Parathyroid adenoma (tissue), 2 donors: ENCODE measurements at regions not wholly inside any gene's neighbourhood (a gene's known extent, or its start where the extent isn't known, plus 50 kb on each side); places are given as distances from the start of the nearest gene placed in this dataset.

Experiments
- H2AFZ ChIP-seq: fragments of 300-600 bp; sonication (generic); one replicate; pipeline ENCODE4 v1.7.0; 2017; ENCODE audit warnings: antibody characterized with exemption, mild to moderate bottlenecking
- H3K27ac ChIP-seq: fragments of 300-600 bp; sonication (generic); one replicate; pipeline ENCODE4 v1.7.0; 2017
- H3K27me3 ChIP-seq: fragments of 300-600 bp; sonication (generic); one replicate; pipeline ENCODE4 v1.7.0; 2017; ENCODE audit warnings: low read length; ENCODE audit not compliant: control insufficient read depth, insufficient read depth
- H3K36me3 ChIP-seq: fragments of 300-600 bp; sonication (generic); one replicate; pipeline ENCODE4 v1.7.0; 2017; ENCODE audit warnings: low read length; ENCODE audit not compliant: control insufficient read depth, insufficient read depth
- H3K4me1 ChIP-seq: fragments of 300-600 bp; sonication (generic); one replicate; pipeline ENCODE4 v1.7.0; 2017; ENCODE audit warnings: control low read depth
- H3K4me2 ChIP-seq: fragments of 300-600 bp; sonication (generic); one replicate; pipeline ENCODE4 v1.7.0; 2017; ENCODE audit warnings: low read length
- H3K4me3 ChIP-seq: fragments of 300-600 bp; sonication (generic); one replicate; pipeline ENCODE4 v1.7.0; 2017; ENCODE audit warnings: low read depth, low read length
- H3K79me2 ChIP-seq: fragments of 300-600 bp; sonication (generic); one replicate; pipeline ENCODE4 v1.7.0; 2017; ENCODE audit warnings: control low read depth
- H3K9ac ChIP-seq: fragments of 300-600 bp; sonication (generic); one replicate; pipeline ENCODE4 v1.7.0; 2017; ENCODE audit warnings: mild to moderate bottlenecking
- H3K9me3 ChIP-seq: fragments of 300-600 bp; sonication (generic); one replicate; pipeline ENCODE4 v1.7.0; 2017; ENCODE audit warnings: low read length; ENCODE audit not compliant: control insufficient read depth
- CTCF ChIP-seq: fragments of 300-600 bp; sonication (generic); IDR thresholded peaks from one replicate; pipeline ENCODE4 v1.7.0; 2017; ENCODE audit warnings: antibody characterized with exemption, mild to moderate bottlenecking
- donor health status: primary hyperparathyroidism.

GRCh38 chr4:110876866-110877265 is 254.0 kb upstream of the PITX2 start:
- no peak overlapping the region for H3K27ac ChIP-seq
- no peaks in the 10 kb centered on the region for H3K27me3 ChIP-seq
- H3K4me1 ChIP-seq: no peaks in the 10 kb centered on the region
- no peak overlapping the region for H3K4me3 ChIP-seq
- H3K79me2 ChIP-seq: no peaks in the 10 kb centered on the region
- H2AFZ ChIP-seq: no peak overlapping the region
- H3K9ac ChIP-seq: no peak overlapping the region
- H3K9me3 ChIP-seq: no peaks in the 10 kb centered on the region
- no peak overlapping the region for H3K4me2 ChIP-seq
- no peaks in the 10 kb centered on the region for H3K36me3 ChIP-seq
- TF ChIP-seq CTCF: no peak

GRCh38 chr4:110877778-110878370 is 255.0 kb upstream of the PITX2 start:
- Histone ChIP-seq H3K4me3 (no peak overlapping the region), H3K79me2 (no peaks in the 10 kb centered on the region), H3K36me3 (no peaks in the 10 kb centered on the region), H3K4me2 (no peak overlapping the region), H3K27ac (no peak overlapping the region), H3K27me3 (no peaks in the 10 kb centered on the region), H3K9me3 (no peaks in the 10 kb centered on the region), H3K9ac (no peak overlapping the region), H3K4me1 (no peaks in the 10 kb centered on the region), H2AFZ (no peak overlapping the region)
- TF ChIP-seq CTCF: no peak

GRCh38 chr4:110878413-110878812 is 255.5 kb upstream of the PITX2 start:
- Histone ChIP-seq H3K27me3 (no peaks in the 10 kb centered on the region), H3K9me3 (no peaks in the 10 kb centered on the region), H3K79me2 (no peaks in the 10 kb centered on the region), H3K4me3 (no peak overlapping the region), H3K27ac (no peak overlapping the region), H2AFZ (no peak overlapping the region), H3K36me3 (no peaks in the 10 kb centered on the region), H3K9ac (no peak overlapping the region), H3K4me1 (no peaks in the 10 kb centered on the region), H3K4me2 (no peak overlapping the region)
- no peak for TF ChIP-seq CTCF

- Histone ChIP-seq H2AFZ (no peak overlapping the region), H3K36me3 (no peaks in the 10 kb centered on the region), H3K27me3 (no peaks in the 10 kb centered on the region), H3K27ac (no peak overlapping the region), H3K4me1 (no peaks in the 10 kb centered on the region), H3K9ac (no peak overlapping the region), H3K79me2 (no peaks in the 10 kb centered on the region), H3K4me3 (no peak overlapping the region), H3K9me3 (no peaks in the 10 kb centered on the region), H3K4me2 (no peak overlapping the region)
- TF ChIP-seq CTCF: no peak
Observed at GRCh38 chr4:110878956-110879355, 256.1 kb upstream of the PITX2 start.

GRCh38 chr4:110886270-110886669 is 263.4 kb upstream of the PITX2 start:
- Histone ChIP-seq H3K9ac (no peak overlapping the region), H3K36me3 (no peaks in the 10 kb centered on the region), H3K4me3 (no peak overlapping the region), H3K79me2 (no peaks in the 10 kb centered on the region), H3K9me3 (no peaks in the 10 kb centered on the region), H3K27ac (no peak overlapping the region), H3K27me3 (no peaks in the 10 kb centered on the region), H3K4me1 (no peaks in the 10 kb centered on the region), H3K4me2 (no peak overlapping the region), H2AFZ (no peak overlapping the region)
- no peak for TF ChIP-seq CTCF
